AG10803 (cell line): ENCODE measurements at regions not wholly inside any gene's neighbourhood (a gene's known extent, or its start where the extent isn't known, plus 50 kb on each side); places are given as distances from the start of the nearest gene placed in this dataset.

Experiments
- DNase-seq: peaks from one replicate; pipeline ENCODE4 v3.0.0; 2010; ENCODE audit warnings: low read depth
- H3K4me3 ChIP-seq: 2 replicates; pipeline ENCODE4 v1.5.1; 2011; ENCODE audit warnings: mild to moderate bottlenecking, low read length, control low read depth
- TF ChIP-seq, protein P1 (sequence below): conservative IDR thresholded peaks from 2 replicates; pipeline ENCODE4 v1.5.1; 2011; ENCODE audit warnings: mild to moderate bottlenecking, low read length, control low read depth, inconsistent platforms

DNA sequence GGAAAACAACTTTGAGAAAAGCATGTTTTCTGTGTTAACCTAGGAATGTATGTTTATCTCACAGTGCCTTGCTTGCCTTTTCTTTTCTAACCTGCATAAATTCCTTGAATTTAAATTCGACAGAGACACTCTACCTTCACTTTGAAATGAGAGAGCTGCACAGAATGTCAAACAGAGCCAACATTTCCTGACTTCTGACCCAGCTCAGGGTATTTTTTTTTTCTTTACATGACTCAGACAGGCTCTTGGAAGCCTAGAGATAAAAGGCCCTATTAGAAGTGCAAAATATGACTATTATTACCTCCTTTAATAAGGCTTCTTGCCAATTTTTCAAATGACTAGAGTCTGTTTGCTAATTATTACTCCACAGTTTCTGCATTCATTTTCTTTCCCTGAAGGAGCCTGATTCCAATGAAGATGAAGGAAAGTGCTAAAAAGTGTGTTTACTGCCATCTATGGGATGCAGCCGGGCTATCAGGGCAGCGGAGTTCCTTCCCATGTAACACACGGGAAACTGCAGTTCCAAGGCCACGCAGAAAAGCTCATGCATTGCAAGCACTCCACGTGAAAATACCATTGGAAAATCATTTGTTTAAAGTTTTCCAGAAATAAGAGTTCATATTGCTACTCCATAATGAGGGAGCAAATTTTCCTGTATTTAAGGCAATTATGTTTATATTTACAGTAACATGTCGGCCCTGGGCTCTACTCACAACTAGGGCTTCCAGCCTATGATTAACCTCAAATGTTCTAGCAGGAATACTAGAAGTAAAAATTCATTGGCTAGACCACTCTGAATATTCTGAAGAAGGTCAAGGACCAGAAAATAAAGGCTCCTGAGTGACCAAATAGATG, 485.6 kb downstream of the ZSWIM6 start:
- TF ChIP-seq, protein P1, sequence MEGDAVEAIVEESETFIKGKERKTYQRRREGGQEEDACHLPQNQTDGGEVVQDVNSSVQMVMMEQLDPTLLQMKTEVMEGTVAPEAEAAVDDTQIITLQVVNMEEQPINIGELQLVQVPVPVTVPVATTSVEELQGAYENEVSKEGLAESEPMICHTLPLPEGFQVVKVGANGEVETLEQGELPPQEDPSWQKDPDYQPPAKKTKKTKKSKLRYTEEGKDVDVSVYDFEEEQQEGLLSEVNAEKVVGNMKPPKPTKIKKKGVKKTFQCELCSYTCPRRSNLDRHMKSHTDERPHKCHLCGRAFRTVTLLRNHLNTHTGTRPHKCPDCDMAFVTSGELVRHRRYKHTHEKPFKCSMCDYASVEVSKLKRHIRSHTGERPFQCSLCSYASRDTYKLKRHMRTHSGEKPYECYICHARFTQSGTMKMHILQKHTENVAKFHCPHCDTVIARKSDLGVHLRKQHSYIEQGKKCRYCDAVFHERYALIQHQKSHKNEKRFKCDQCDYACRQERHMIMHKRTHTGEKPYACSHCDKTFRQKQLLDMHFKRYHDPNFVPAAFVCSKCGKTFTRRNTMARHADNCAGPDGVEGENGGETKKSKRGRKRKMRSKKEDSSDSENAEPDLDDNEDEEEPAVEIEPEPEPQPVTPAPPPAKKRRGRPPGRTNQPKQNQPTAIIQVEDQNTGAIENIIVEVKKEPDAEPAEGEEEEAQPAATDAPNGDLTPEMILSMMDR = peak; percentile 82
- DNase-seq = peak; percentile 54
- no peak overlapping the region for H3K4me3 ChIP-seq

GRCh38 chr5:61820836-61821235, 485.2 kb upstream of the KIF2A start:
- H3K4me3 ChIP-seq = no peak overlapping the region
- no peak for DNase-seq
- TF ChIP-seq, protein P1 = no peak

DNA sequence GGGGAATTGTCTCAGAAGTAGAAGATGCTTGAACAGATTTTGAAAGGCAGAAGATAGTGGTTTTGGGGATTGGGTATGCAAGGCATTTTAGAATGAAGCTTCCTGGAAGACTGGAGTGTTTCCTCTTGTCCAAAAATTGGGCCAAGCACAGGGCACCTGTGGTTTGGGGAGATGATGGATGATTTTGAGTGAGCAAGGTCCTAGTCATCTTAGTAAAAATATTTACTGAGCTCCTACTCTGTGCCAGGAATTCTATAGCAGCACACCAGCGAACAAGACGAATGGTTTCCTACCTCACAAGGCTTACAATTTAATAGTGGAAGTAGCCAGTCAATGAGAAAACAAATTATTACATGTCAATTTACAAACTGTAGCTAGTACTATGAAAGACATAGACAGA, 484.4 kb upstream of the KIF2A start:
- DNase-seq = no peak
- no peak overlapping the region for H3K4me3 ChIP-seq
- TF ChIP-seq, protein P1 = no peak

GRCh38 chr5:61822584-61822983, 483.4 kb upstream of the KIF2A start:
- TF ChIP-seq, protein P1 = no peak
- no peak overlapping the region for H3K4me3 ChIP-seq
- DNase-seq = no peak

- TF ChIP-seq, protein P1 = no peak
- no peak overlapping the region for H3K4me3 ChIP-seq
- DNase-seq = no peak
Observed at GRCh38 chr5:61823065-61823464, 482.9 kb upstream of the KIF2A start.

- TF ChIP-seq, protein P1 = no peak
Observed at GRCh38 chr5:61823781-61824180, 482.2 kb upstream of the KIF2A start.

GRCh38 chr5:61824396-61824795, 481.6 kb upstream of the KIF2A start:
- H3K4me3 ChIP-seq = no peak overlapping the region
- TF ChIP-seq, protein P1 = no peak
- no peak for DNase-seq

More at GRCh38 chr5:61823781-61824180, 482.2 kb upstream of the KIF2A start:
- DNase-seq = no peak
- no peak overlapping the region for H3K4me3 ChIP-seq
